AG09309 (cell line): ENCODE measurements at regions not wholly inside any gene's neighbourhood (a gene's known extent, or its start where the extent isn't known, plus 50 kb on each side); places are given as distances from the start of the nearest gene placed in this dataset.
"Not testable (repeated sequence)": the region's sequence is repeated elsewhere in the genome, so short reads cannot be mapped to it uniquely, and the experiment has no call there.

Experiments
- DNase-seq: peaks from one replicate; pipeline ENCODE4 v3.0.0-alpha.2; 2010; ENCODE audit warnings: low read depth
- H3K4me3 ChIP-seq: 2 replicates; pipeline ENCODE4 v1.5.1; 2011; ENCODE audit warnings: mild to moderate bottlenecking, low read depth, low read length, moderate library complexity; ENCODE audit not compliant: control insufficient read depth
- CTCF ChIP-seq: IDR thresholded peaks from 2 replicates; pipeline ENCODE4 v1.5.1; 2011; ENCODE audit warnings: mild to moderate bottlenecking, low read depth, low read length, inconsistent platforms; ENCODE audit not compliant: insufficient read depth, control insufficient read depth; ENCODE audit errors: missing control alignments

- no peak for TF ChIP-seq CTCF
- H3K4me3 ChIP-seq, result no peak overlapping the region
- DNase-seq, result no peak
Observed at GRCh38 chr6:169118346-169118830, 135.3 kb downstream of the THBS2 start.

DNA sequence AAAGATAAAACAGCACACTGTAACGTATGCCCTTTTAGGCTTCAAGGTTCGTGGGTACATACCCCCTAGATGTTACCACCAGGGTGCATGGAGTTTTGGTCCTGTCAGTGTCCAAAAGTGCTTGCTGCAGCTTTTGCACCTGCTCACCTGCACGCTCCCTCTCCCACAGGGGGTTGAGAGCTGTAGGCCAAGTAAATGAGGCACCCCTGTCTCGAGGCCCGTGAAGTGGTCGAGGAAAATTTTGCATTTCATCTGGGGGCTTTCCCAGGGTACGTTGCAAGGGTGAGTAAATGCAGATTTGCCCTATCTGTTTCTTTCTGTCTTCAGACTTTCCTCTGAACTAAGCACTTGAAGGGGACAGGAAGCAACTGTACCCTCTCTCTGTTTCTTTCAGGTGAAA, 136.0 kb downstream of the THBS2 start:
- no peak overlapping the region for H3K4me3 ChIP-seq
- TF ChIP-seq CTCF, result no peak

GRCh38 chr6:169115632-169116031, 138.0 kb downstream of the THBS2 start:
- no peak for TF ChIP-seq CTCF
- H3K4me3 ChIP-seq, result no peak overlapping the region
- no peak for DNase-seq

More for the DNA sequence above, 136.0 kb downstream of the THBS2 start:
- DNase-seq, result no peak

DNA sequence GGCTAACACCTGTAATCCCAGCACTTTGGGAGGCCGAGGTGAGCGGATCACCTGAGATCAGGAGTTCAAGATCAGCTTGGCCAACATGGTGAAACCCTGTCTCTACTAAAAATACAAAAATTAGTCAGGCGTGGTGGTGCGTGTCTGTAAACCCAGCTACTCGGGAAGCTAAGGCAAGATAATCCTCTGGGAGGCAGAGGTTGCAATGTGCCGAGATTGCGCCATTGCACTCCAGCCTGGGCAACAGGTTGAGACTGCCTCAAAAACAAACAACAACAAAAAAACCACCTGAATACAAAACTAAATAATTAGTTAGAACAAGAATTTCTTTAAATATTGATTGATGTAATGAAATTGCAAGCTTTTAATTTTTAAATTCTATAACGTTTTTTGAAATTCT, 139.0 kb downstream of the THBS2 start:
- H3K4me3 ChIP-seq, DNase-seq: not testable (repeated sequence)

DNA sequence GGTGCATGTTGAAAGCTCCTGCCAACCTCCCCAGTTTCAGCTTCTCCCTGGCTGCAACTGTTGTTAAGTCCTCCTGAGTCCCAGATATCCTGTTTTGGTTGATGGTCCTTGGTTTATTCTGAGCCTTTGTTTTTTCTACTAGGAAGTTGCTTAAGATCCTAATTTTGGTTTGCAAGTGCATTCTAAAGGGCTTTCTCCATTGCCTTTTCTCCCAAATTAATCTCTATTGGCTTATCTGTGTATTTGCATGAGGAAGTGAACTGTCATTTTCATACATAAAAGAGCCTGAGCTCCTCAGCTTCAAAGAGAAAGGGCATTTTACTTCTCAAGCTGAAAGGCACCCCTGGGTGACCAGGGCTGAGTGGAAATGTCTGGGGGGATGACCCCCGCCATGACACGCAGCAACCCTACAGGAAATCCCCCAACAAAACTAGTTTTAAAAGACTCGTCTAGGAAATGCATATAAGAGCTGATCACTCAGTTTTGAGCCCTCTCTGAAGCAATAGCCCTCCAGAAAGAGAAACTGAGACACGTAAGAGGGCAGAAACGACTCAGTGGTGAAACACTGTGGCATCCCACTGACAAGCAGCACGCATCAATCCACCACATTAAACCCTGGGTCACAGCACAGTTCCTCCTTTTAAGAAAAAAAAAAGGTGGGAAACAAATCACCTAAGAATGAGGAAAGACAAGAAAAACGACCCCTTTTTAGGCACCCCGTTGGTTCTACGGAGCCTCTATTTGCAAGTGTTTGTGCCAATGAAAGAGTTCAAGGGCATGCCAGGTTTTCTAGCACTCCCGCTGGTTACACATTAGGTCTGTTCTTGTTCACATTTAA, 140.9 kb downstream of the THBS2 start:
- H3K4me3 ChIP-seq, result no peak overlapping the region
- TF ChIP-seq CTCF, result no peak

DNA sequence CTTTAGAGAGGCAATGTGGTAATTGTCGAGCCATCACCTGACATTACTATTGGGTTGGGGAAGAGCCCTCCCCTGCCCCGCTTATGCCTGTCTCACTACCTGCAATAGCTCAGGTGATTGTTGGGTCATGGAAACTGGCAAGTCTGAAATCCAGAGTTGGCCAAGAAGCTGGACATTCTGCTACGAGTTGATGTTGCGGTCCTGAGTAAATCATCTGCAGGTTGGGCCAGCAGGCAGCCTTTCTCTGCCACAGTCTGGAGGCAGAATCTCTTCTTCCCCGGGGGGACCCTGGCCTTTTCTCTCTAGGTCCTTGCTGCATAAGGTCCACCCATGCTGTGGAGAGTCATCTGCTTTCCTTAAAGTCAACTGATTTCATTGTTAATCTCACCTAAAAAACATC, 142.4 kb downstream of the THBS2 start:
- DNase-seq, result no peak
- H3K4me3 ChIP-seq, result no peak overlapping the region
- no peak for TF ChIP-seq CTCF

More for the DNA sequence above, 140.9 kb downstream of the THBS2 start:
- DNase-seq, result no peak

DNA sequence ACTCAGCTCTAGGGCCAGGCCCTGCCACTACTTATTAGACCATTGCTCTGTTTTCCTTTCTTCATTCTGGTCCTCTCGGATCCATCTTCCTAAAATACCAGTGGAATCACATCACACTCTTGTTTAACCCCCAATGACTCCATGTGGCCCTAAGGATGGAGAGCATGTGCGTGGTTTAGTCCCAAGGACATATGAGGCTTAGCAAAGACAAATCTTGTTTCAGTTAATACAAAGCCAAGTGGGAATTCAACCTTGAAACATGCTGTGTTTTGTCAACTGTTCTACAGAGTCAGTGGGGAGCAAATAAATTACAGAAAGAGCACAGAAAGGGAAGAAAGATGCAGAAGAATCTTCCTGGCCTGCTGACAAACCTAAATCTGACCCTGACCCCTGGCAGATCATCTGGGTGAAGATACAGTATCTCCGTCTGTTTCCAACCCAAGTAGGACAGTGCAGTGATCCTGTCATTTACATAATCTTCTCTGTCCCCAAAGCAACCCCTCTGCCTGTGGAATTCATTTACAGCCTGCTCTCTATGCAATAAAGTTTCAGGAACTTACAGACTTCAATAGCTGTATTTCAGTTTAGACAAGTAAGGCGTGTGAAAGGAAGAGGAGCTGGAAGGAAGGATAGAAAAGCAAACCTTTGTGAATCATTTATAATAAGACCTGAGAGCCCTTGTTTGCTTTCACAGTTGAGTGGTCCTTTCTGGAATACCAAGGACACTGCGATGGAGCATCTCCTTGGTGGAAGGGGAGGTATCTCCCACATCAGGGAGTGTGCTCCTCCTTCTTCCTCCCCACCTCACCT, 144.0 kb downstream of the THBS2 start:
- no peak overlapping the region for H3K4me3 ChIP-seq
- DNase-seq, result no peak
- TF ChIP-seq CTCF, result no peak
